BLaER1 (cell line): ENCODE measurements at regions not wholly inside any gene's neighbourhood (a gene's known extent, or its start where the extent isn't known, plus 50 kb on each side); places are given as distances from the start of the nearest gene placed in this dataset.
"Not testable (repeated sequence)": the region's sequence is repeated elsewhere in the genome, so short reads cannot be mapped to it uniquely, and the experiment has no call there.

Source experiments
- H3K27ac ChIP-seq: shearing (Covaris generic); formaldehyde crosslinking; 2 replicates; pipeline ENCODE4 v1.8.1; 2022
- H3K27me3 ChIP-seq: shearing (Covaris generic); formaldehyde crosslinking; 2 replicates; pipeline ENCODE4 v1.8.1; 2022
- H3K36me3 ChIP-seq: shearing (Covaris generic); formaldehyde crosslinking; 2 replicates; pipeline ENCODE4 v1.8.1; 2022
- H3K4me1 ChIP-seq: shearing (Covaris generic); formaldehyde crosslinking; 2 replicates; pipeline ENCODE4 v1.8.1; 2022
- H3K4me2 ChIP-seq: shearing (Covaris generic); formaldehyde crosslinking; 2 replicates; pipeline ENCODE4 v1.8.1; 2022
- H3K4me3 ChIP-seq: shearing (Covaris generic); formaldehyde crosslinking; 2 replicates; pipeline ENCODE4 v1.8.1; 2022
- H3K9ac ChIP-seq: shearing (Covaris generic); formaldehyde crosslinking; 2 replicates; pipeline ENCODE4 v1.8.1; 2022
- H3K9me3 ChIP-seq: shearing (Covaris generic); formaldehyde crosslinking; 2 replicates; pipeline ENCODE4 v1.8.1; 2022
- H4K20me1 ChIP-seq: shearing (Covaris generic); formaldehyde crosslinking; 2 replicates; pipeline ENCODE4 v1.8.1; 2022
- Cebpa-rat ChIP-seq: shearing (Covaris generic); IDR thresholded peaks from 2 replicates; pipeline ENCODE4 v1.8.1; 2022

DNA sequence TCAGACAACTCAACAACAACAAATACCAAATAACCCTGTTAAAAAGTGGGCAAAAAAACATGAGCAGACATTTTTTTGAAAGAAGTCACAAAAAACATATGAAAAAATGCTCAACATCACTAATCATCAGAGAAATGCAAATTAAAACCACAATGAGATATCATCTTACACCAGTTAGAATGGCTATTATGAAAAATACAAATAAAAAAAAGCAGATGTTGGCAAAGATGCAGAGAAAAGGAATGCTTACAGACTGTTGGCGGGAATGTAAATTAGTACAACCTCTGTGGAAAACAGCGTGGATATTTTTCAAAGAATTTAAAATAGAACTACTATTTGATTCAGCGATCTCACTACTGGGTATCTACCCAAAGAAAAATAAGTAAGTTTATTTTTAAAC, 114.0 kb downstream of the SLC38A4 start:
- Histone ChIP-seq H3K9me3 (no peaks in the 10 kb centered on the region), H3K36me3 (no peaks in the 10 kb centered on the region), H3K27me3 (no peaks in the 10 kb centered on the region), H3K27ac (no peak overlapping the region), H3K4me3 (no peak overlapping the region), H3K9ac (no peak overlapping the region), H4K20me1 (no peaks in the 10 kb centered on the region), H3K4me1 (no peaks in the 10 kb centered on the region), H3K4me2 (no peak overlapping the region)
- TF ChIP-seq Cebpa-rat = no peak

- Histone ChIP-seq H3K9ac (no peak overlapping the region), H3K27me3 (no peaks in the 10 kb centered on the region), H4K20me1 (no peaks in the 10 kb centered on the region), H3K9me3 (no peaks in the 10 kb centered on the region), H3K4me2 (no peak overlapping the region), H3K36me3 (no peaks in the 10 kb centered on the region), H3K4me3 (no peak overlapping the region), H3K27ac (no peak overlapping the region), H3K4me1 (no peaks in the 10 kb centered on the region)
- no peak for TF ChIP-seq Cebpa-rat
Measured at GRCh38 chr12:46710125-46710743, 115.6 kb downstream of the SLC38A4 start.

- Histone ChIP-seq H3K27me3 (no peaks in the 10 kb centered on the region), H3K4me1 (no peaks in the 10 kb centered on the region), H3K9ac (no peak overlapping the region), H3K27ac (no peak overlapping the region), H3K4me3 (no peak overlapping the region), H3K4me2 (no peak overlapping the region), H3K9me3 (no peaks in the 10 kb centered on the region), H4K20me1 (no peaks in the 10 kb centered on the region), H3K36me3 (no peaks in the 10 kb centered on the region)
- TF ChIP-seq Cebpa-rat = no peak
Measured at GRCh38 chr12:46702581-46703344, 123.0 kb downstream of the SLC38A4 start.

DNA sequence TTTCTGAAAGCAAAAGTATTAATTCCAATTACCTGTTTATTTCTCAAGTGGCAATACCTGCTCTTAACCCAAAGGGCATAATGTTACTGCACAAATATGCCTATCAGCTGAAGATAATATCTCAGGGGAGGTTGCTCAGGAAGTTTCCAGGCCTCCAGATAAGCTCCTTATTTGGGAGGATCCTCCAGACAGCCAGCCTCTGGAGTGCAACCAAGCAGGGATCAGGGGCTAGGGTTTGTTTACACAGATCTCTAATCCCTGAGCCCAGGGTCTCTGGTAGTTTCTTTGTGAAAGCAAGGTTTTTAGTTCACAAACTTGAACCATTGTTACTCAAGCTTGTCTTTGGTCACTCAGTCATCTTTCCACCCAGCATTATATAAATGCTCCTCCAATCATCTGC, 124.4 kb downstream of the SLC38A4 start:
- no peak for TF ChIP-seq Cebpa-rat
- H3K9me3 ChIP-seq = no peaks in the 10 kb centered on the region
- H4K20me1 ChIP-seq = no peaks in the 10 kb centered on the region
- no peak overlapping the region for H3K4me2 ChIP-seq
- no peak overlapping the region for H3K27ac ChIP-seq
- H3K4me1 ChIP-seq = no peaks in the 10 kb centered on the region
- H3K36me3 ChIP-seq = no peaks in the 10 kb centered on the region
- H3K4me3 ChIP-seq = no peak overlapping the region
- H3K27me3 ChIP-seq = no peaks in the 10 kb centered on the region
- H3K9ac ChIP-seq = no peak overlapping the region

DNA sequence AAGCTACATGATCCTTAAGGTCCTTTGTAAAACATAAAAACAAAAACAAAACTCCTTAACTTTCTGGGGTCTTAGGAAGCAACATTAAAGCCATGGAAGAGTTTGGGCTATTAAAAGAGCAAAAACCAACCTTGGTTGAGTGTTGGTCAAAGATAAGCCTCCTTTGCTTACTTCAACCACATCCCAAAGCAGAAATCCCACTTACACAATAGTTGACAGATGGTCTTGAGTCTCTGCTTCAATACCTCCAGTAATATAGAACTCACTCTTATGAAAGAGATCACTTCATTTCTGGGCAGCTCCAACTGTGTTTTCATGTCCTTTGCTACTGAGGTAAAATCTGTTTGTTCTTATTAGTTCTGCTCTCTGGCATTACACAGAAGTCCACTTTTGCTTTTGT, 125.8 kb downstream of the SLC38A4 start:
- no peak for TF ChIP-seq Cebpa-rat
- Histone ChIP-seq H3K9me3 (no peaks in the 10 kb centered on the region), H3K27ac (no peak overlapping the region), H3K36me3 (no peaks in the 10 kb centered on the region), H3K27me3 (no peaks in the 10 kb centered on the region), H3K4me1 (no peaks in the 10 kb centered on the region), H4K20me1 (no peaks in the 10 kb centered on the region), H3K9ac (no peak overlapping the region), H3K4me2 (no peak overlapping the region), H3K4me3 (no peak overlapping the region)

DNA sequence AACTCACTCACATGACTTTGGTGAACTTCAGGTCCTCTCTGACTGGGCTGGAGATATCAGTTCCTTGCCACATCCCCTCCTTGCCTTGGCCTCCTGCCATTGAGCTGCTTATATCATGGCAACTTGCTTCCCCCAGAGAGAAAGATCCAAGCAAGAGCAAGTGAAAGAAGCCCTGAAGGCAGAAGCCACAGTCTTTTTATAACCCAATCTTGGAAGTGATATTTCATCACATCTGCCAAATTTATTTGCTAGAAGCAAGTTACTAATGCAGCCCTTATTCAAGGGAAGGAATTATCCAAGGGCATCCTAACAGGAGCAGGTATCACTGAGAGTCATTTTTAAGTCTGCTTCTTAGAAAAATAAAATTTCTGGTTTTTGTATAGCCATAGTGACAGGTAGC, 127.8 kb downstream of the SLC38A4 start:
- TF ChIP-seq Cebpa-rat = no peak
- Histone ChIP-seq H3K4me2 (no peak overlapping the region), H3K9ac (no peak overlapping the region), H4K20me1 (no peaks in the 10 kb centered on the region), H3K4me3 (no peak overlapping the region), H3K36me3 (no peaks in the 10 kb centered on the region), H3K27me3 (no peaks in the 10 kb centered on the region), H3K4me1 (no peaks in the 10 kb centered on the region), H3K9me3 (no peaks in the 10 kb centered on the region), H3K27ac (no peak overlapping the region)

DNA sequence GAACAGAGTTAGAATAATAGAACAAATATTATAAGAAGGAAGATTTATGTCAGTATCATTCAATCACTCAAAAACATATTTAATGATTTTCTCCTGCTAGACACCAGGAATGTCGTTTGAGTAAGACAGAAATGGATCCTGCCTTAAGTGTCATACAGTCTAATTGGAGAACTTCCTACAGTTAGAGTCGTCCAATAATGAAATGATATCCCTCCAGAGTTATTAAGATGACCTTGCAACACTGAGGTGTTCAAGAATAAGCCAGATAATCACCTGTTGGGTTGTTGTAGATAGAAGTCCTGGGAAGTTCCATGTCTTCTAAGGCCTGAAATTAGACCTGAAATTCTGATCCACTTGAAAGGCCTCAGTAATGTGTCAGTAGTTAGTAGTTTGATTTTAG, 132.3 kb downstream of the SLC38A4 start:
- H3K9me3 ChIP-seq = no peaks in the 10 kb centered on the region
- no peak overlapping the region for H3K27ac ChIP-seq
- H3K4me1 ChIP-seq = no peaks in the 10 kb centered on the region
- no peak for TF ChIP-seq Cebpa-rat
- H3K4me3 ChIP-seq = no peak overlapping the region
- no peaks in the 10 kb centered on the region for H3K36me3 ChIP-seq
- H3K9ac ChIP-seq = no peak overlapping the region
- no peak overlapping the region for H3K4me2 ChIP-seq
- no peaks in the 10 kb centered on the region for H4K20me1 ChIP-seq
- no peaks in the 10 kb centered on the region for H3K27me3 ChIP-seq

- Histone ChIP-seq H3K27me3 (no peaks in the 10 kb centered on the region), H3K36me3 (no peaks in the 10 kb centered on the region), H3K4me1 (no peaks in the 10 kb centered on the region), H3K9ac (no peak overlapping the region), H3K9me3 (no peaks in the 10 kb centered on the region), H4K20me1 (no peaks in the 10 kb centered on the region), H3K4me3 (no peak overlapping the region), H3K27ac (no peak overlapping the region), H3K4me2 (no peak overlapping the region)
- no peak for TF ChIP-seq Cebpa-rat
Measured at GRCh38 chr12:46693034-46693433, 132.8 kb downstream of the SLC38A4 start.

GRCh38 chr12:46692606-46693005, 133.2 kb downstream of the SLC38A4 start:
- no peak for TF ChIP-seq Cebpa-rat
- Histone ChIP-seq H3K9ac (no peak overlapping the region), H4K20me1 (no peaks in the 10 kb centered on the region), H3K9me3 (no peaks in the 10 kb centered on the region), H3K4me1 (no peaks in the 10 kb centered on the region), H3K36me3 (no peaks in the 10 kb centered on the region), H3K4me3 (no peak overlapping the region), H3K27ac (no peak overlapping the region), H3K4me2 (no peak overlapping the region), H3K27me3 (no peaks in the 10 kb centered on the region)

- no peaks in the 10 kb centered on the region for H3K27me3 ChIP-seq
- no peak overlapping the region for H3K4me3 ChIP-seq
- TF ChIP-seq Cebpa-rat = no peak
Measured at GRCh38 chr12:46686267-46686942, 139.4 kb downstream of the SLC38A4 start.

GRCh38 chr12:46684243-46684642, 141.6 kb downstream of the SLC38A4 start:
- not testable (repeated sequence) for H3K27me3 ChIP-seq, H3K36me3 ChIP-seq, H3K4me3 ChIP-seq, H3K4me1 ChIP-seq, H4K20me1 ChIP-seq, H3K4me2 ChIP-seq, H3K9ac ChIP-seq, H3K27ac ChIP-seq
- peaks cover 22% of the 10 kb centered on the region for H3K9me3 ChIP-seq

More at GRCh38 chr12:46686267-46686942, 139.4 kb downstream of the SLC38A4 start:
- Histone ChIP-seq H3K27ac (no peak overlapping the region), H3K9ac (no peak overlapping the region), H4K20me1 (no peaks in the 10 kb centered on the region), H3K36me3 (no peaks in the 10 kb centered on the region), H3K9me3 (peaks cover 22% of the 10 kb centered on the region), H3K4me1 (no peaks in the 10 kb centered on the region), H3K4me2 (no peak overlapping the region)
